ENCODE measurements at regions not wholly inside any gene's neighbourhood (a gene's known extent, or its start where the extent isn't known, plus 50 kb on each side); places are given as distances from the start of the nearest gene placed in this dataset.

- WGBS, 2 experiments (ENCODE audit: extremely low coverage in 1 of 2, insufficient coverage in 1 of 2, insufficient read length in 1 of 2, insufficient replicate concordance in 2 of 2, low coverage in 1 of 2, low lambda C conversion rate in 2 of 2, missing lambda C conversion rate in 1 of 2), result 95% methylated on average over 1 of the region's 1 CpG; no CpG with 5 or more reads in 1 of the 2 experiments
- Histone ChIP-seq H3K9me3 (ENCODE audit: insufficient read depth in 2 of 2, low read depth in 1 of 2, low read length in 1 of 2) (peaks cover 2 to 8% of the 10 kb centered on the region in 2 experiments; a peak in 2 of 4 replicates), H3K79me2 (ENCODE audit: control insufficient read depth in 1 of 2, insufficient read depth in 2 of 2, low read length in 2 of 2) (no peaks in the 10 kb centered on the region)
- no peak for TF ChIP-seq GTF2F1 (IDR thresholded peaks at IDR 0.05; ENCODE audit: borderline replicate concordance, low read depth, low read length)
- TF ChIP-seq BACH1 (IDR thresholded peaks at IDR 0.05; ENCODE audit: low read length), result no peak
- no peak for TF ChIP-seq ATF3 (IDR thresholded peaks at IDR 0.05; ENCODE audit: insufficient read depth, low read depth, low read length)
- no peak for TF ChIP-seq POLR2AphosphoS5 (IDR thresholded peaks at IDR 0.05; ENCODE audit: low read depth, low read length)
- TF ChIP-seq TBP (IDR thresholded peaks at IDR 0.05; ENCODE audit: low read depth, low read length), result no peak
- no peak for TF ChIP-seq CTBP2 (IDR thresholded peaks at IDR 0.05; ENCODE audit: borderline replicate concordance, insufficient read depth, insufficient read length, low read length)
- TF ChIP-seq KDM1A (IDR thresholded peaks at IDR 0.05; ENCODE audit: borderline replicate concordance, low read length), result no peak
- TF ChIP-seq CBX5 (IDR thresholded peaks at IDR 0.05; ENCODE audit: low read depth, low read length), result no peak
- no peak for TF ChIP-seq SP4 (IDR thresholded peaks at IDR 0.05; ENCODE audit: low read length)
- no peak for TF ChIP-seq POU5F1 (IDR thresholded peaks at IDR 0.05; ENCODE audit: low read depth, low read length)
- no peak for TF ChIP-seq RBBP5 (IDR thresholded peaks at IDR 0.05; ENCODE audit: borderline replicate concordance, low read depth, low read length)
- TF ChIP-seq BCL11A (IDR thresholded peaks at IDR 0.05; ENCODE audit: low read depth in 2 of 2, low read length in 2 of 2), result no peak
- no peak for TF ChIP-seq KDM5A (IDR thresholded peaks at IDR 0.05; ENCODE audit: low read length)
- TF ChIP-seq YY1 (IDR thresholded peaks at IDR 0.05; ENCODE audit: low read depth, low read length), result no peak
- TF ChIP-seq SIN3A (conservative IDR thresholded peaks at IDR 0.05 in 1 of 2, IDR thresholded peaks at IDR 0.05 in 1 of 2; ENCODE audit: low read depth in 1 of 2, low read length in 2 of 2), result no peak
- TF ChIP-seq CHD1 (IDR thresholded peaks at IDR 0.05; ENCODE audit: low read depth, low read length), result no peak
Observed at GRCh38 chr9:27791311-27791710, 218.0 kb upstream of the C9orf72 start.

More at GRCh38 chr9:27791311-27791710, 218.0 kb upstream of the C9orf72 start:
- no peak overlapping the region for H4K5ac ChIP-seq (ENCODE audit: insufficient read length, low read depth, low read length)
- H2BK20ac ChIP-seq (ENCODE audit: low read length), result no peak overlapping the region
- H3K4me3 ChIP-seq (ENCODE audit: extremely low read depth in 1 of 4, insufficient read depth in 2 of 4, low read depth in 3 of 4, low read length in 4 of 4), result no peak overlapping the region
- FAIRE-seq, result no peak
- no peaks in the 10 kb centered on the region for H4K20me1 ChIP-seq (replicated peaks in 1 of 2; ENCODE audit: control insufficient read depth in 1 of 2, insufficient read depth in 2 of 2, low read length in 2 of 2)
- no peak overlapping the region for H3K56ac ChIP-seq (replicated peaks; ENCODE audit: insufficient read length, low read depth, low read length)
- H4K91ac ChIP-seq (replicated peaks; ENCODE audit: insufficient read length, low read length), result no peak overlapping the region
- no peak overlapping the region for H2AFZ ChIP-seq (ENCODE audit: low read length)
- H3K4me2 ChIP-seq (ENCODE audit: insufficient read depth in 1 of 2, low read depth in 2 of 2, low read length in 2 of 2), result no peak overlapping the region
- H2BK12ac ChIP-seq (ENCODE audit: low read depth, low read length), result no peak overlapping the region
- H3K18ac ChIP-seq (ENCODE audit: extremely low read depth, low read length), result no peak overlapping the region
- no peak overlapping the region for H3K4ac ChIP-seq (replicated peaks; ENCODE audit: insufficient read length, low read depth, low read length)
- no peak overlapping the region for H3K23ac ChIP-seq (ENCODE audit: insufficient read length)
- CTCF ChIA-PET (ENCODE audit: partially characterized antibody), result no interaction called here
- no peak overlapping the region for H3K9ac ChIP-seq (replicated peaks in 1 of 4; ENCODE audit: extremely low read depth in 1 of 4, low read depth in 3 of 4, low read length in 3 of 4)
- no peaks in the 10 kb centered on the region for H3K79me1 ChIP-seq (ENCODE audit: low read depth, low read length)
- H3K23me2 ChIP-seq (ENCODE audit: low read depth, low read length), result no peaks in the 10 kb centered on the region
- POLR2A ChIA-PET (ENCODE audit: partially characterized antibody), result no interaction called here
- H2BK5ac ChIP-seq (ENCODE audit: low read depth, low read length), result no peak overlapping the region
- no peak overlapping the region for H3K27ac ChIP-seq (ENCODE audit: low read depth, low read length)
- H2BK120ac ChIP-seq (replicated peaks; ENCODE audit: low read depth, low read length), result no peak overlapping the region
- H3K4me1 ChIP-seq (replicated peaks in 1 of 4; ENCODE audit: control insufficient read depth in 3 of 4, insufficient read depth in 4 of 4, low read length in 3 of 4), result no peaks in the 10 kb centered on the region
- H3K27me3 ChIP-seq (replicated peaks in 1 of 4; ENCODE audit: control insufficient read depth in 3 of 4, extremely low read depth in 1 of 4, insufficient read depth in 3 of 4, low read length in 3 of 4), result no peaks in the 10 kb centered on the region
- no peak overlapping the region for H2AK5ac ChIP-seq (ENCODE audit: low read depth, low read length)
- no peak overlapping the region for H3K14ac ChIP-seq (ENCODE audit: insufficient read length)
- no peak overlapping the region for H4K8ac ChIP-seq (ENCODE audit: extremely low read depth, insufficient read depth, low read length)
- no peak for DNase-seq (ENCODE audit: low read depth in 1 of 2, low spot score in 2 of 2)
- H3K36me3 ChIP-seq (ENCODE audit: control insufficient read depth in 2 of 4, insufficient read depth in 4 of 4, low read length in 3 of 4), result no peaks in the 10 kb centered on the region
- no peak overlapping the region for H2BK15ac ChIP-seq (ENCODE audit: low read length)
